VCaP (cell line): ENCODE measurements at regions not wholly inside any gene's neighbourhood (a gene's known extent, or its start where the extent isn't known, plus 50 kb on each side); places are given as distances from the start of the nearest gene placed in this dataset.

Experiments used
- H3K27ac ChIP-seq: fragments of 450-650 bp; 2 replicates; pipeline ENCODE4 v1.5.1; 2017
- TF ChIP-seq, protein P1 (sequence below): fragments of 450-650 bp; conservative IDR thresholded peaks from 2 replicates; pipeline ENCODE4 v1.5.1; 2017; ENCODE audit warnings: mild to moderate bottlenecking, moderate library complexity

DNA sequence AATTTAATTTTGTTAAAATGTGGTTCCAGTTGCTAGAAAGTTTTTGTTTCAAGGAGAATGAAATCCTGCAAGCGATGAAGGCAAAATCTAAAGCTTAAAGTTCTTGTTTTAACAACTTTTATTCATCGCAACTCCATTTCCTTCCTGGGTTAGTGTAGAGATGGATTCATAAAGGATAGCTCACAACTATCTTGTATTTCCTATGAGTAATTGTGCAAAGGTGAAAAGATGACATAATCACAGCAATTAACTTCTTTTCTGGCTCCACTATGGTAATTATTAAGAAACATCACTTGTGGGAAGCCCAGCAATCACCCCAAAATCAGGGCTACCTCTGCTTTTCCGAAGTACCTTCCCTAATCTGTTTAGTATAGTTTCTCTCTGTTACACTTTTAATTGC is 80.8 kb upstream of the SEMA6A start:
- H3K27ac ChIP-seq, result no peak overlapping the region
- TF ChIP-seq, protein P1, sequence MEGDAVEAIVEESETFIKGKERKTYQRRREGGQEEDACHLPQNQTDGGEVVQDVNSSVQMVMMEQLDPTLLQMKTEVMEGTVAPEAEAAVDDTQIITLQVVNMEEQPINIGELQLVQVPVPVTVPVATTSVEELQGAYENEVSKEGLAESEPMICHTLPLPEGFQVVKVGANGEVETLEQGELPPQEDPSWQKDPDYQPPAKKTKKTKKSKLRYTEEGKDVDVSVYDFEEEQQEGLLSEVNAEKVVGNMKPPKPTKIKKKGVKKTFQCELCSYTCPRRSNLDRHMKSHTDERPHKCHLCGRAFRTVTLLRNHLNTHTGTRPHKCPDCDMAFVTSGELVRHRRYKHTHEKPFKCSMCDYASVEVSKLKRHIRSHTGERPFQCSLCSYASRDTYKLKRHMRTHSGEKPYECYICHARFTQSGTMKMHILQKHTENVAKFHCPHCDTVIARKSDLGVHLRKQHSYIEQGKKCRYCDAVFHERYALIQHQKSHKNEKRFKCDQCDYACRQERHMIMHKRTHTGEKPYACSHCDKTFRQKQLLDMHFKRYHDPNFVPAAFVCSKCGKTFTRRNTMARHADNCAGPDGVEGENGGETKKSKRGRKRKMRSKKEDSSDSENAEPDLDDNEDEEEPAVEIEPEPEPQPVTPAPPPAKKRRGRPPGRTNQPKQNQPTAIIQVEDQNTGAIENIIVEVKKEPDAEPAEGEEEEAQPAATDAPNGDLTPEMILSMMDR, result no peak

DNA sequence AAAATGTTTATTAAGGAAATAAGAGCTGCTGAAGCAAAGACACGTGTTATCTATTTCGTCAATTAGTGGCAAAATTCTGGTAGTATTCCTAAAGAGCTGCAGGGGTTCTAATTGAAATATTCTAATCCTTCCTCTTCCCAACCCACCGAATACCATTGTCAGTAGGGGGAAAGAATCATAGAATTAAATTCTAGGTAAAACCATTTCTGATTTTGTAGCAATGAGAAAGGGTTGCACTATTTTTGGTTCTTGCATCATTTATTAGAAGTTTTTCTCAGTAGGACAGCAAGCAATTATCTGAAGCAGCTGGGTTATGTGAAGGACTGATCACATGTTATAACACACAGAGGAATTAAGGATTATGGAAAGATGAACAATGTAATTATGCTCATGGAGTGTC is 80.3 kb upstream of the SEMA6A start:
- TF ChIP-seq, protein P1, result no peak
- no peak overlapping the region for H3K27ac ChIP-seq

GRCh38 chr5:116652903-116653302 is 78.3 kb upstream of the SEMA6A start:
- TF ChIP-seq, protein P1, result no peak
- H3K27ac ChIP-seq, result no peak overlapping the region

- TF ChIP-seq, protein P1, result no peak
- H3K27ac ChIP-seq, result no peak overlapping the region
Observed at GRCh38 chr5:116652196-116652729, 77.6 kb upstream of the SEMA6A start.

- H3K27ac ChIP-seq, result no peak overlapping the region
Observed at GRCh38 chr5:116651653-116652052, 77.0 kb upstream of the SEMA6A start.

DNA sequence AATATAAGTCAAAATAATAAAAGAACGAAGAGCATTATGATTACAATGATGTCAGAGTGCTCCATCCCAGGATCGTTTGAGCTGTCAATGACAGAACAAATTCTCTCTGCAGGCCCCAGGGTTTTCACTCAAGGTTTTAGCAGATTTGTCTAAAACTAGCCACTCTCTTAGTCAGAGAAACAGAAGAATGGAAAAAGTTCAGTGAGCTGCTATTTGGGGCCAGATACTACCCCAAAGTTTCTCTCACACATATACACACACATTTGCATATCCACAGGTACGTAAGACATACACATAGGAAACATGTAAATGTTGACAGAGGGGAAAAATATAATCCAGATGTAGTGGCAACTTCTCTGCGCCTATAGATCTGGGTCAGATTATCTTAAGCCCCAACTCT is 76.3 kb upstream of the SEMA6A start:
- TF ChIP-seq, protein P1, result no peak
- no peak overlapping the region for H3K27ac ChIP-seq

More at GRCh38 chr5:116651653-116652052, 77.0 kb upstream of the SEMA6A start:
- TF ChIP-seq, protein P1, result no peak

- TF ChIP-seq, protein P1, result no peak
- no peak overlapping the region for H3K27ac ChIP-seq
Observed at GRCh38 chr5:116650544-116650943, 75.9 kb upstream of the SEMA6A start.
